ENCODE measurements at regions not wholly inside any gene's neighbourhood (a gene's known extent, or its start where the extent isn't known, plus 50 kb on each side); places are given as distances from the start of the nearest gene placed in this dataset.
"Not testable (repeated sequence)": the region's sequence is repeated elsewhere in the genome, so short reads cannot be mapped to it uniquely, and the experiment has no call there.

DNA sequence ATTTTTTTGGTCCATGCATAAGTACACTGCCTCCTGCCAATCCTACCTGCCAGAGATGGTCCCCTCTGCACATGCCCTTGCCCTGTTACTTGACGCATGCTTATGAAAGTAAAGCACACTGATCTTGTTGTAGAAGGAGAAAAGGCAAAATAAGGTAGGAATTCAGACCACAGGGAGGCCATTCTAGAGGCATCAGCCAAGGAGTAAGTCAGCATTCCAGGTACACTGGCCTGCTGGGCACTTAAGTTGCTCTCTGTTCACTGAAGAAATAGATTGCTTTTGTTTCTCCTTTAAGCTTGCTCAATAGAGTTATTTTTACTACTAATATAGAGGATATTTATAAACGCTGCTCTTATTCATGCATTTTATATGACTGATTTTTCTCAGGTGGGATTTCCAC, 604.4 kb downstream of the TDRD15 start:
- no peak for DNase-seq

DNA sequence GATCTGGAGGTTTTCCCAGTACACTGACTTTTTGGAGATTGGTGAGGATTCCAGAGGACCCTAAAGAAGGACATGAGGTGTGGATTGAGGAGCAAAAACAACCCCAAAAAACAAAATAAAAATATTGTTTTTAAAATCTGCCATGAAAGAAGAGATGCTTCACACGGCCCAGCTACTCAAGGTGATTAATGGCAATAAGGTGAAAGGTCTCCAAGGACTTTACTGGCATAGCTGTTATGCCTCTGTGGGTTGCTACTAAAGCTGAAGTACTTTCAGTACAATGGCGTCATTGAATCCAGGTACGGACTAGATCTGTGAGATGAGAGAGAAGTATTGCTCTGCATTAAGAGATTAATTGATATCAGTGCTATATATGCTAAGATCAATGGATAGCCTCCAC, 606.4 kb downstream of the TDRD15 start:
- no peak for DNase-seq

DNA sequence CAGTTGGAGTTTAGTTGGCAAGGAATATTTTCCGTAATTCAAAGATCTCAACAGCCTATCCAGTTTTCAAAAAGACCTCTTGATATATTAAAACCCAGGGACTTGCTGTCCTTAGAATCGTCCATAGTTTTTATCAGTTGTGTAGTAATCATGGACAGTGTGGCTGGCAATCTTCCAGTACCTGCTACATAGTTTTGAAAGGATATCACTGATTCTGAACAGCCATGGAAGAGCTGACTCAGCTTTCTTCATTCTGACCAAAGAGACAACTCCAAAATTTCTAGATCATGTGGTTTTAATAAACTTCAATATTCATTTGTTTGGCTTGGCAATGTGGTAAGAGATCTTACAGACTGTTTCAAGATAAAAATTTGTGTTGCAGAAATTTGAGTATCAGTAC, 616.7 kb downstream of the TDRD15 start:
- no peak for DNase-seq

DNA sequence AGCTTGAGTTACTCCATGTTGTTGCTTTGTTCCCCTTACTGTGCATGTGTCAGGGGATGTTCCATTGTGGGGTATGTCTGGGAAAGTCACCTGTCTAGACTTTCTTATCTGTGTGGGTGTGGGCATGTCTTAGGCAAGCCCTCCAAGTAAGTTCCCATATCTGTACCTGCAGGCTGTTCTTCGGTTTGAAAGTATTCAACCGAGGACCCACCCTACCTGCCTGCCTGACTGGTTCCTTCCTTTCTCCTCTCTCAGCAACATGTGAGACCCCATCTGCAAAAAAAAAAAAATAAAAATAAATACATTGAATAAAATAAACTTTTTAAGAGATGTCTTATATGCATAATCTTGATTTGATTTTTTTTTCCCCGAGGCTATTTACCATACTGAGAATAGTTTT, 622.7 kb downstream of the TDRD15 start:
- DNase-seq = no peak

DNA sequence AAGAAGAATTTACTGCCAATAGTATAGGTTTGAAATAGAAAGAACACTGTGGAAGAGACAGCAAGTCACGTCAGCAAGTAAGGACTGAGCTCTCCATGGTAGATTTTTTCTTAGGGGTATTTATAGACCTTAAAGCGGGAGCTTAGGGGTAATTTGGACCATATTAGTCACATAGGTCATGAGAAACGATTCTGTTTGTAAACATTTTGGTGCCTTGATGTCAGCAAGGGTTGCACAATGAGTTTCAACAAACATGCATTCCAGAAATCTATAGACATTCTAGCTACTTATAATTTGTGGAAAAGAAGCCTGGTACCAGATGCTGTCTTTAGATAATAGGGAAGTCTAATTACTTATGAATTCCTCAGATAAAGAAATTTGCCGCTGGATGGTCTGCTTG, 624.7 kb downstream of the TDRD15 start:
- no peak for DNase-seq

DNA sequence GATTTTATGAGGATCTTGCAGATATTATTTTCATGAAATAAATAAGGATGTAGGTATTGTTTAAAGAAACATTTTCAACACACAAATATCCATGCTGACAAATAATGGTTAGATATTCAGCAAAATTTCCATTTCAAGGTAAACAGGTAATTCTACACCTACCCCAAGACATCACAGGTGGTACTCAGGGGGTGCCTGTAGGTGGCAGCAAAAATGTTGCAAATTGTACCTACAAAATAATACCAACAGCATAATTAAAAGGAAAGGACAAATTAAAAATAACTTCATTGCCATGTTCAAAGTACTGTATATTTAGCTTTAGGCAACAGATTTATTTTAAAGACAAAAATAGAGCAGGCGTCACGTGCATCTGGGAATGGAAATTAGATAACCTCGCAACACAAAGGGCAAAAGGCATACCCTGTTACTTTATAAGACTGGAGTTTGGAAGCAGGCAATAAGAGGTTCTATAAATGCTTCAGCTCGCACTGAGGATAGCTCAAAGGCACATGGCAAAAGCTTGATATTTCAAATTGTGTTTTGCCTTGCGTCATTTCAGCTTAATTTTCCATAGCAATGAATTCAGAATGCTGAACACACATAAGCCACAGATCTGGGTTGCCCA, 630.5 kb downstream of the TDRD15 start:
- DNase-seq = no peak

DNA sequence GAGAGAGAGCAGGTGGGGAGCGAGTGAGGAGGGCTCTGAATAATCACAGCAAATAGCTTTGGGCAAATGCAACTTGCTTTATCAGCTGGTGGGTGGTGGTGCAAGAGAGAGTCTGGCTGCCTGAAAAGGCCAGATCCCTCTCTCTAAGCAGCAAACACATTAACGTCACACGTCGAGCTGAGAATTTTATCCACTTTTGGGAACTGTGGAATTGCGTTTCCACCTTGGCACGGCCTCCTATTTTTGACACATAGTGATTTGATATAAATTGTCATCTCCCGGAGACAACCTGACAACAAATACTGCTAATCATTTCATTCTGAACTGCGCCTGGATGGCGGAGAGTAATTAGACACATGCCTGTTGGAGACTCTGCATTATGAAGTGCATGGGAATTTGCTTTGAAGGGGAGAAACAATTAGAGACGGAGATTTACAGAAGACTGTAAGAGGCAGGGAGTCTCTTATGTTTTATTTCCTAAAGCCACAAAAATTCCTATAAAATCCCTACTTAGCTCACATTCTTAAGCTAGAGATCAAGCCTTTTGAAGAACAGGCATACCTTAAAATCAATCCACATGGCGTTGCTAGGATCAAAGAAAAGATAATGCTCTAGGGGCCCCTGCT, 634.1 kb downstream of the TDRD15 start:
- no peak for DNase-seq

DNA sequence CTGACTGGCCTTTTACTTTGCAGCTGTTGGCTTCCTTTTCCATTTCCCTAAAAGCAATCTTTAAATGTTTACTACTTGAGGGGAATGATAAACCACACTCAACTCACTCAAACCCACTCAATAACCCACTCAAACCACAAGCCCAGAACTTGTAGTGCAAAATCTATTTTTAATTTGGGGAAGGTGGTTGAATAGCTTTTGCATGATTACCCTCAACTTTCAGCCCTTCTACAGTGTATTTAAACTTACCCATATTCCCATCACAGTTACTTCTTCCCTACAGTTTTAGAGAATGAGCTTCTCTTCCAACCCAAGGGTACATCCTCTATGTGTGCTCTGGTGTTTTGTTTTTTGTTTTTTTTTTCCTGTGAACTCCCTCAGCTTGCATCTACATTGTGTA, 636.1 kb downstream of the TDRD15 start:
- no peak for DNase-seq

DNA sequence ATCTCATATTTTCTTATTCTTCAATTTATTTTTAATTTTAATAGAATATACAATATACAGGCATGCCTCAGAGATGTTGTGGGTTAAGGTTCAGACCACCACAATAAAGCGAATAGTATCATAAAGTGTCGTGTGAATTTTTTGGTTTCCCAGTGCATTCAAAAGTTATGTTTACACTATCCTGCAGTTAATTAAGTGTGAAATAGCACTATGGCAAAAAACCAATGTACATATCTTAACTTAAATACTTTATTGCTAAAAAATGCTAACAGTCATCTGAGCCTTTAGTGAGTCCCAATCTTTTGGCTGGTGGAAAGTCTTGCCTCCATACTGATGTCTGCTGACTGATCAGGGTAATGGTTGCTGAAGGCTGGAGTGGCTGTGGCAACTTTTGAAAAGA, 637.6 kb downstream of the TDRD15 start:
- no peak for DNase-seq

DNA sequence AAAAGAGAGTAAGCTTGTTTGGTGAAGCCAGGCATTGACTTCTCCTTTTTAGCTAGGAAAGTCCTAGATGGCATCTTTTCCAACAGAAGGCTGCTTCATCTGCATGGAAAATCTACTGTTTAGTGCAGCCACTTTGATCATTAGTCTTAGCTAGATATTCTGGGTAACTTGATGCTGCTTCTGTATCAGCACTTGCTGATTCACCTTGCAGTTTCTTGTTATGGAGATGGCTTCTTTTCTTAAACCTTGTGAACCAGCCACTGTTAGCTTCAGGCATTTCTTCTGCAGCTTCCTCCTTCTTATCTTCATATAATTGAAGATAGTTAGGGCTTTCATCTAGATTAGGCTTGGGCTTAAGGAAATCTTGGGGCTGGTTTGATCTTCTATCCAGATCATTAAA, 639.7 kb downstream of the TDRD15 start:
- DNase-seq = no peak

DNA sequence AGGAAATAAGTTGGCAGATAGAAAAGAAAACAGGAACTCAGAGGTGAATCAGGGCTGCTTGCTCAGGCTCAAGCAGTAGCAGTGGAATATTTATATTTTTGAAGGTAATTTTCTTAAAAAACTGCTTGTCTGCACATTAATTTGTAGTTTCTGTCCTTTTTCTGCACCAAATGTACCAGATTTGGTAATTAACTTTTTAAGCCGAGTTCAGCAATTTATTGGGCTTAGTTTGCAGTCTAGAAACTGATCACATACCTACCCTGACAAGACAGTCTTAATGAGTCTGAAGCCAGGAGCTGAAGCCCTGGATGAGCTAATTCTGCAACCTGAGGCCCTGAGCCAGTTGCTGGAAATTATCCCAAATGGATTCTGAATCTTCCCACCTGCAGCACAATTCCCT, 647.0 kb downstream of the TDRD15 start:
- no peak for DNase-seq

DNA sequence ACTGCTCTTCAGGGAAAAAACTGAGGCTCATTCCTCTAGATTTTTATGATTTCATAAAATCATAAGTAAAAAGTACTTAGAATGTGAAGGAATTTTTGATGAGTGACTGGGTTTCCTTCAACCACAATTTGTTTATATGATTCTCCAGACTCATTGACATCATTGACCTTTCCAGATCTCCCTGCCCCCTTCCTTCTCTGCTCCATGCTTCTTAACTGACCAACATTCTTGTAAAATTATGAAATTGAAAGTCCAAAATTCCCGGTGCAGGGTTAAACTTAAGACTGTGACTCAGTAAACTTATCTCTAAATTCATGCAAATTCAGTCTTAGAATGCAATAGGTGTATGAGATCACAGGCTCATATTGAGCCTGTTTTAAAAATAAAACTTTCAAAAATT, 648.9 kb downstream of the TDRD15 start:
- DNase-seq = no peak

DNA sequence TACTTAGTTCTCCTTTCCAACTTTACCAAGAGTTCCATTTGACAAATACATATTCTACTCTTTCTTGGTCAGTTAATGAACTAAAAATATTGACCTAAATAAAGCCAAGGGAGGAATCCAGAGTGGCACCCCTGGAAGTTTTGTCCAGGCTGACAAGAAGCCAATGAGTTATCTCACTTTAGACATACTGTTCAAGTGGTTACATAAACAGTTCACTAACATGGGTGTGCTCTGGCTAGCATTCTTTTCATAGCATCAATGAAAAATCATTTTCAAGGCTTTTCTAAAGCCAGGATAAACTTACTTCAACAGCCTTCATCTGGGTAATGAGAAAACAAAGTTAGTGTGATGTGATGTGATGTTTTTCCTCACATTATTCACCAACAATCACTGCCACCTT, 649.4 kb downstream of the TDRD15 start:
- no peak for DNase-seq

DNA sequence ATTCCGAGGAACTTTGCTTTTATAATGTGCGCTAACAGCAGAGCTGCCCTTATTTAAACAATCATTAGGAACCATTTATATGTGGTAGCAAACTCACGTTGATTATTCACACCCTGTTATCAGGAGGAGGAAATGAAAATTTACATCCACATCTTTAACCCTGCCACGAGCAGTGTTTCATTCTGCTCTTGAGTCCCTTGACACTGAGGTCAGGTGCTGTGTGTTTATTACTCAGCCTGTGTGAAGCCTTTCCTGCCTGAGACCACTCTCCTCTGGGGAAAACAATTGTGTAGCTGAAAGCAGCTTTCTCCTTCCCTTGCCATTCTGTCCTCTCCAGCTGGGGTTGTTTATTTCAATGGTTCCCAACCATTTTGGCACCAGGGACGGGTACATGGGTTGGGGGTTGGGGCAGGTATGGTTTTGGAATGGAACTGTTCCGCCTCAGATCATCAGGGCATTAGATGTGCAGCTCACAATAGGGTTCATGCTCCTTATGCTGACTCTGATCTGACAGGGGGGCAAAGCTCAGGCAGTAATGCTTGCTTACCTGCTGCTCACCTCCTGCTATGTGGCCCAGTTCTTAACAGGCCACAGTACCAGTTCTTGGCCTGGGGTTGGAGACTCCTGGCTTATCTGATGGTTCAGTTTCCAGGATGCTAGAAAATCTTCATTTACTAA, 651.1 kb downstream of the TDRD15 start:
- DNase-seq = no peak

DNA sequence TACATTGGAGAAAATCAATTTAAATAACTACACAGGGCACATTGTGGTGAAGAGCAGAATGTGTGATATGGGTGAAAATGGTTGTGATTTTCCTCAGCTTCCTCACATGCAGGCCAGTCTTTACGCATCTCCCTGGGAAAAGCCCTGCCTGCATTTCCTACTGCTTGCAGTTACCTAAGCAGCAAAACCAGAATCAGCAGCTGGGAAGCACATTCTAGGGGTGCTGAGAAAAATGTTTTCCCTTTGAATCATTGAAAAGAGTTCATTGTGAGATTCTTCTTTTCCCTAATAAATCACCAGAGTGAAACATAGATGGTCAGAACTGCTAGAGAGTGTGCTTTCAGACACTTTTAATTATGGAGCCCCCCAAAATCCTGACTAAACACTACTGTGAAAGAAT, 656.0 kb downstream of the TDRD15 start:
- no peak for DNase-seq

DNA sequence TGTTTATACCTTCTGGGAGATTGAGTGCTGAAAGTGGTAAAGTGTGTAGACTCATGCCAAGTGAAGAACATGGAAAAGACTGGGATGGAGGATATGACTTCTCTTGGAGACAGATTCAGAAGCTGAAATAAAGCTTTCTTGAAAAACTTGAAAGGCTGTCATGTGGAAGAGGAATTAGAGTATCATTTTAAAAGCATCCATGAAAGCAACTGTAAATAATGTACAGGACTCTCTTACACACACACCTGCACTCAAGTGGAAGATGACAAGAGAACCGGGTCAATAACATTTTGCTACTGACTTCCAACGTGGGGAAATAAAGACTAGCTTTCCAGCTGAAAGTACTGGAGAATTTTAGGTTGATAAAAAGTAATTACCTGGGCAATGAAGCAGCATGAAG, 658.2 kb downstream of the TDRD15 start:
- DNase-seq = no peak

DNA sequence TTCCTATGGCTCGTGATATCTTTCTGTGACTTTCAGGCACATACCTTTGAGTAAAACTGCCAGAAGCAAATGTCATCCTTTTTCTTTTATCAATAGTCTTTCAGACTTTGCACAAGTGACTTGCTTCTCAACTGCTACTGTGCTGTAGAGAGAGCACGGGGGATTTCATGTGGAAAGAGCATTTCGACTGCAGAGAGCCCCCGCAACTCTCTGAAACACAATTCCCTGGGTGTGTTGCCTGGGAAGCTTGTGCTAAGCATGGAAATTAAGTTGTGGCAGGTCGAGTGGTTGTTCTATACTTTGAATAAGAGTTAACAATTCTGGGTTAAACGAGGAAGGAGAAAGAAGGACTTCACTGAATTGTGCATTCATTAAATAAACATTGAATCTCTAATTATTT, 659.1 kb downstream of the TDRD15 start:
- DNase-seq = no peak

DNA sequence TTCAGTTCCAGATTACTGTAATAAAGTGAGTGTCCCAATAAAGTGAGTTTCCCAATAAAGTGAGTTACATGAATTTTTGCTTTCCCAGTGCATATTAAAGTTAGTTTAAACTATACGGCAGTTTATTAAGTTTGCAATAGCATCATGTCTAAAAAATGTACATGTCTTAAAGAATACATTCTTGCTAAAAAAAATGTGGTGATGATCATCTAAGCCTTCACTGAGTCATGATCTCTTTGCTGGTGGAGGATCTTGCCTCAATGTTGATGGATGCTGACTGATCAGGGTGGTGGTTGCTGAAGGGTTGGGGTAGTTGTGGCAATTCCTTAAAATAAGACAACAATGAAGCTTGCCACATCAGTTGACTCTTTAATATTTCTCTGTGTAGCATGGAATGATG, 664.2 kb downstream of the TDRD15 start:
- no peak for DNase-seq

DNA sequence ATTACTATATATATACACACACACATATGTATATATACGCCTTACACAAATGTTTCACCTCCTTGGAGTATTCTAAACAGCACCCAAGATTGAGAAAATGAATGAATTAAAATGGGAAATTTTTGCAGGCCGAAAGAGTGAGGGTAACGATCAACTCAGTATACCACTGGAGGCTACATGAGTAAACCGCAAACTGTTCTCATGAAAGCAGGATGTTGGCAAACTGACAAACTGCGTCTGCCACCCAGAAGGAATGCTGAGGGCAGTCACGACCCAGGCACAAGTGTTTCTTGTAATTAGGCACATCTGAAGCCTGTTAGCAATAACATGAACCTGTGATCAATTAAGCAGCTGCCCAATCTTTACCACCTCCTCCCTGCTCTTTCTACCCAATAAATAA, 666.5 kb downstream of the TDRD15 start:
- DNase-seq = not testable (repeated sequence)

DNA sequence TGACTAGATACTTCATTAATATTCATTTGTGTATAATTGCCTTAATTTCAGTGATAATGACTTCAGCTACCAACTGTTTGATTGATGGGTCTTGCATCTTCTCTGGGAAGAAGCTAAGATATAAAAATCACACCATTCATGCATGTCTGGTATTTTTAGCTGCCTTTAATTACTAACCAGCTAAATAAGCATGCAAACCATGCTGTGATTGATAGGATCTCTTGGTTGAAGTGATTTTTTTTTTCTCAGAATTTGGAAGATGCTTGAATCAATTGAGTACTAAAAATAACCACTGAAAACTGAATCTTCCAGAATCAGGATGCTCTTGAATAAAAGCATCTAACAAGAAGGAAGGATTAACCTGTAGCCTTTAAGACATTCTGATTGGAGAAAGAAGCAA, 668.8 kb downstream of the TDRD15 start:
- no peak for DNase-seq

DNA sequence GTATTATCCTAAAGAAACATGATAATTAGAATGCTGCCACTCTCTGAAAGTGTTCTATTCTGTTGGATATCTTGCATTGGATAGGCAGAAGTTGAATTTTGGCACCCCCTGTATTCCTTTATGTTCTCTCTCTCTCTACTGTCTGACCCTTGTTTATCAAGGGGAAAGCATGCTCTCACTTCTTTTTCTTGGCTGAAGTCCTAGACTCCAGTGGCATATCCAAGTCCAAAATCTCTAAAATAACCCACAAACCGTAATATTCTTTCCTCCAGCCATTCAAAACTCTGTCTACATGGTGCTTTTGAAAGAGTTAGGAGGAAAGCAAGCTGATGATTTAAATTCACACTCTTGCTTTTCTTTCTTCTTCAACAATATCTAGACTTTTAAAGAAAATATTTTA, 669.7 kb downstream of the TDRD15 start:
- no peak for DNase-seq

DNA sequence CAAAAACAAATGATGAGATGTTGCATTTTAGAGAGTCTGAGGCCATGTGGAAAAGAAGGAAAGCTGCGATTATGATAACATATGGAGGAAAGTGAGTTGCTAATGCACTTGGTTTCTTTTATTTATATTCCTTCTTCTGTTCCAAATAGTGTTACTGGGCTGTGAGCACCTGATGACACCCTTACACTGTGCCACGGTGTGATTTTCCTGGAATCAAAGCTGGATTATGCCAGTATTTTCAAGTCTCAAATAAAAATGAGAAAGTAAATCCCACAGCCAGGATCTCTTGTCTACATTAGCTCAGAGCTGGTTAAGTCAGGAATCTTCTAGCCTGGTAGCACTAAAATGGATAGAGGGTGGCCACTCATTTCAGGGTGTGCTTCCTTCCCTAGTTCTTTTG, 670.8 kb downstream of the TDRD15 start:
- no peak for DNase-seq

DNA sequence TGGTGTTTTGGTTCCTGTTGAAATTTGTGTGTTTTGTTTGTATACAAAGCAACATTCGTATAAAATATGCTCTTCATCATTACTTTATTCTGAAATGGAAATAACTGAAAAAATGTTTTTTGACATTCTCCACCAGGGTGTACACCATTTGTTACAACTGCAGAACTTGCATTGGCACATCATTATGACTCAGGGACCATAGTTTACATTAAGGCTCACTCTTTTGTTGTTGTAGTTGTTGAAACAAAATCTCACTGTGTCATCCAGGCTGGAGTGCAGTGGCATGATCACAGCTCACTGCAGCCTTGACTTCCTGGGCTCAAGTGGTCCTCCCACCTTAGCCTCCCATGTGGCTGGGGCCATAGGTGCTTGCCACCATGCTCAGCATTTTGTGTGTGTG, 676.6 kb downstream of the TDRD15 start:
- DNase-seq = no peak

DNA sequence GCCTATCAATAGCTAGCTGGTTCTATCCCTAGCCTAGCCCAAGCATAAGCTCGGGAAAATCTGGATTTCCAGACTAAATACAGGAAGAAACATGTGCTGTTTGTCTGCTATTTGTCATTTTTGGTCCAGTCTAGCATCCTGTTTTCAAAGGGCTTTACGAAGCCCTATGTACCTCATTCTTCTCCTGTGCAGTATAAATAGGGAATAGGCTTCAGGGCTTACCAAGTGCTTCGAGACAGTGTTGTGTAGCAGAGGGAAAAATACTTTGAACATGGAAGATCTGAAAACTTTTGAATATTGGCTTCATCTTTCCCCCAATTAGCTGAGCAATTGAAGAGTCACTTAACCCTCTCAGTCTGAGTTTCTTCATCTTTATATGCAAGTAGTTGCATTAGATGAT, 679.8 kb downstream of the TDRD15 start:
- DNase-seq = no peak

DNA sequence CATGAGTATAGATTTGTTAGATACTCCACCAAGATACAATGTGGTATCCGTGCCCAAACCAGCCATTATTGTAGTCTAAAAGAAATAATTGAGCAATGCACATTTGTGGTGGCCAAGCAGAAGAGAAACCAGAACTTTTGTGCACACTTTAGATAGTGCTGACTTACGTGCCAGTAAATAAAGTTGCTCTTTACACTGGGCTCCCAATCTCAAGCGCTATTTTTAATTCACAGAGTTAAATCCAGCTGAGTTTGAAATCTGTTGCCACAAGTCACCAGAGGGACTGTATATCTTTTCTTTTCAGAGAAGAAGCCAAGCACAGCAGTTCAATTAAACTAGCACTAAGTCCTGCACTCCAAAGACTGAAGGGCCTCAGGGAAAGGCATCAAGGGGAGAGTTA, 680.4 kb downstream of the TDRD15 start:
- DNase-seq = no peak
